ACHN (cell line): ENCODE measurements at regions not wholly inside any gene's neighbourhood (a gene's known extent, or its start where the extent isn't known, plus 50 kb on each side); places are given as distances from the start of the nearest gene placed in this dataset.

Source experiments
- DNase-seq: peaks from one replicate; pipeline ENCODE4 v3.0.0-alpha.2; 2015
- in situ Hi-C: cut with HindIII; loops from 2 replicates; pipeline ENCODE4 v1.10.0; 2017; ENCODE audit warnings: low sequenced_read_pairs, low pct_ligation_motif_present, low pct_unique_long_range_greater_than_20kb

DNA sequence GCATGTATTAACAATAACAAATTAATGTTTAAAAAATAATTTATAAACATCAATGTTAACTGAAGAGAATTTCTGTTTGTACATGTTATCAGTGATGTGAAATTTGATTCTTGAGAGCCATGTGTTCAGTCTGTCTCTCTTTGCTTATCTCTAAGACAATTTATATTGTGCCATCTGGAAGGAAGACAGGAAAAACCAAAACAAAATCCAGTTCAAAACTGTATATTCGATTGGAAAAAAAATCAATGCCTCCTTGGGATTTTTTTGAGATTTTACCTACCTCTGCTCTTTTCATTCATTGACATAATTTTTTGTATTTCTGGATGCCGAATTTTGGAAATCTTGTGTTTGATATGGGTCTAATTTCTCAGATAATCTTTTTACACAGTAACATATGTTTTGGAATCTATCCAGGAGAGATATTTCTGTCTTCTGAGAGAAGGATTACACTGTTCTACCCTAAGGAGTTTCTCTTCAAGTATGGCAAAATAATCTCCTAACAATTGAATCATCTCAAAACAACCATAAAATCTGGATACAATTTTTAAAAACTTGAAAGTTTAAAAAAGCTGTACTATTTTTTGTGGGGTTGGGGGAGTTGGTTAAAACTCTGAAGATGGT is 311.9 kb upstream of the GNAI1 start:
- in situ Hi-C loops = no loop called here

DNA sequence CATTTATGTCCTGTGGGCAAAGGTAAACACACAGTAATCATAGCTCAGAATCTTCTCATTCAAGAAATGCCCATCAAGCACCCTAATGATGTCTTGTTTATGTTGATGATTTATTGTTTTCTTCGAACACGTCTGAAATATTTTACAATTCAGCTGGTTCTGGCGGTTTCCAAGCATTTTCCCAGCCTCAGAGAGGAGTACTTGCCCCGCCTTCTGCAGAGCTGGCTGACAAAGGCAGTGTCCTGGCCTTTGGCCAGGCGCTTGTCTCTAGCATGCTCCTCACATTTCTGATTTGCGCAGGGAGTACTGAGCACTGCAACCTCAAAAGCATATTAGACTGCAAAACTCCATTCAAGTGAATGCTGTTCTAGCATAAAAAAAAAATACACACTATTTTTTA is 314.2 kb upstream of the GNAI1 start:
- no peak for DNase-seq

More for the DNA sequence above, 311.9 kb upstream of the GNAI1 start:
- DNase-seq = no peak

GRCh38 chr7:79810916-79811315 is 323.7 kb upstream of the GNAI1 start:
- DNase-seq = no peak
- in situ Hi-C loops = no loop called here

More for the DNA sequence above, 314.2 kb upstream of the GNAI1 start:
- in situ Hi-C loops = no loop called here

GRCh38 chr7:79806161-79806734 is 328.4 kb upstream of the GNAI1 start:
- in situ Hi-C loops = no loop called here
- DNase-seq = peak; percentile 55

DNA sequence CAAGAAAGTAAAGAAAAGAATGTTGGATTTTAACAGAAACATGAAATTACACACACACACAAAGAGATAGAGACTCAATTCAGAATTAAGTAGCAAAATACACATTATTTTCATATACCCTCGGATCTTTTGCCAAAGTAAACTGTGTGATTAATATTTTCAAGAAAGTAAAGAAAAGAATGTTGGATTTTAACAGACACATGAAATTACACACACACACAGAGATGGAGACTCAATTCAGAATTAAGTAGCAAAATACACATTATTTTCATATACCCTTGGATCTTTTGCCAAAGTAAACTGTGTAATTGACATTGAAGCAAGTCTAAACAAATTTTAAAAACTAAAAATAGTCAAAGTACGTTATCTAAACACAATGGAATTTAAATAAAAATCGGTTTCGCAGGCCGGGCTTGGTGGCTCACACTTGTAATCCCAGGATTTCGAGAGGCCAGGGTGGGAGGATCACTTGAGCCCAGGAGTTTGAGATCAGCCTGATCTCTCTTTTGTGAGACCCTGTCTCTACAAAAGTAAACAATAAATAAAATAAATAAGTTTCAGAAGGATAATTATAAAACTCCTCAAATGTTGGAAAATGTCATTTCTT is 337.3 kb upstream of the MAGI2 start:
- DNase-seq = no peak
- in situ Hi-C loops = no loop called here

- in situ Hi-C loops = no loop called here
Observed at GRCh38 chr7:79789584-79790345, 336.3 kb upstream of the MAGI2 start.

DNA sequence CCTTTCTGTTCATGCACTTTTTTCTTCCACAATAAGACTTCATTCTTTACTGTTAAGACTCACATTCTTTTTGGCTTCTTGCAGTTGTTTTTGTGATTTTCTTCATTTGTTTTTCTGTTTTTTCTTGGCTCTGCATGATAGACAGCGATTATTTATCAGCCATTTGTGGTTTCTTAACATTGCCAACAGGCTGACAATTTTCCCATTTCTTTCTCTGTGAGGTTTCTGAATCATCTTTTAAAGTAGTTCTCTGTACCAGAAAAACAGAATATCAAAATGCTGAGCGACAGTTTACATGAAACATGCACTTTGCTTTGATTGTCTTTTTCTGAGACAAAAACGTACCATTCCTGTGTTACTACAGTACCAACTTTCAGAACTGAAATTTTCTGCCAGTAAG is 334.2 kb upstream of the MAGI2 start:
- no peak for DNase-seq
- in situ Hi-C loops = no loop called here

More at GRCh38 chr7:79789584-79790345, 336.3 kb upstream of the MAGI2 start:
- no peak for DNase-seq

- in situ Hi-C loops = no loop called here
- no peak for DNase-seq
Observed at GRCh38 chr7:79787096-79787495, 333.6 kb upstream of the MAGI2 start.

- in situ Hi-C loops = no loop called here
- no peak for DNase-seq
Observed at GRCh38 chr7:79786187-79786586, 332.7 kb upstream of the MAGI2 start.

DNA sequence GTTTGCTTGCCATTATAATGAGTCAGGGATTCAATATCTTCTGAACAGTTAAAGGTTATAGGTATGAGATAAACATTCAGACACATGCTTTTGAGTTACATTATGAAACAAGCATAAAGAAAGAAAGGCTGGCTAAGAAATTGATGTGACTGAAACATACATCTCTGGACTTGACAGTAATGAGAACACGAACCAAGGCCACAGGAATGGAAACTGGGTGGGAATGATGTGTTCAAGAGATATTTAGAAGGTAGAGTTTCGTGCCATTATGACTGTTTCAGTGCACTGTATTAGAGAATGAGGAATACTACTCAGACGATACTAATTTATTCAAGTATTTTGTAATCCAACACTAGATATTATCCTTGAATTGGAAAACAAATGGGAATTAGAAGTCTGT is 332.1 kb upstream of the MAGI2 start:
- no peak for DNase-seq
- in situ Hi-C loops = no loop called here

DNA sequence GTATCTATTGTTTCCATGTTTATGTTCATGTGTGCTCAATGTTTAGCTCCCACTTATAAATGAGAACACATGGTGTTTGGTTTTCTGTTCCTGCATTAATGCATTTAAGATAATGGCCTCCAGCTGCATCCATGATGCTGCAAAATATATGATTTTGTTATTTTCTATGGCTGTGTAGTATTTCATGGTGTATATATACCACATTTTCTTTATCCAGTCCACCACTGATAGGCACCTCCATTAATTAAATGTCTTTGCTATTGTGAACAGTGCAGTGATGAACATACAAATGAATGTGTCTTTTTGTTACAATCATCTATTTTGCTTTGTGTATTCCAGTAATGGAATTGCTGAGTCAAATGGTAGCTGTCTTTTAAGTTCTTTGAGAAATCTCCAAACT is 329.4 kb upstream of the MAGI2 start:
- no peak for DNase-seq
- in situ Hi-C loops = no loop called here

GRCh38 chr7:79782256-79782655 is 328.8 kb upstream of the MAGI2 start:
- in situ Hi-C loops = no loop called here

DNA sequence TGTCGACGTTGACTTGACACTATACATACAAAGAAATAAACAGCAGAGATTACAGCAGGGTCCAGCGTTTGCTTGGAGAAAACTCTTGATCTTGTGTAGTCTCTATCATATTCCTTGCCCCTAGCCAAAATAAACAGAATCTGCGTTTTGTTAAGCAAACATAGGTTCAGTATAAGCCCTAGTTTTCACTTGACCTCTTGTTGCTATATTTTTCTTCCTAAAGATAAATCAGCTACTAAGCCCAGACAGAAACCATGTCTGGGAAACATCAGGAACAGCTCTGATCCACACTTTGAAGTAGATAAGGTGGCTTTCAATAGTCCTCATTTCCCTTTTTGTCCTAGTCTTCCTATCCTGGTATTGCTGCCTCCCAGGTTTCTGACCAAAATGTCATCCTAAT is 328.2 kb upstream of the MAGI2 start:
- DNase-seq = no peak
- in situ Hi-C loops = no loop called here

More at GRCh38 chr7:79782256-79782655, 328.8 kb upstream of the MAGI2 start:
- no peak for DNase-seq

DNA sequence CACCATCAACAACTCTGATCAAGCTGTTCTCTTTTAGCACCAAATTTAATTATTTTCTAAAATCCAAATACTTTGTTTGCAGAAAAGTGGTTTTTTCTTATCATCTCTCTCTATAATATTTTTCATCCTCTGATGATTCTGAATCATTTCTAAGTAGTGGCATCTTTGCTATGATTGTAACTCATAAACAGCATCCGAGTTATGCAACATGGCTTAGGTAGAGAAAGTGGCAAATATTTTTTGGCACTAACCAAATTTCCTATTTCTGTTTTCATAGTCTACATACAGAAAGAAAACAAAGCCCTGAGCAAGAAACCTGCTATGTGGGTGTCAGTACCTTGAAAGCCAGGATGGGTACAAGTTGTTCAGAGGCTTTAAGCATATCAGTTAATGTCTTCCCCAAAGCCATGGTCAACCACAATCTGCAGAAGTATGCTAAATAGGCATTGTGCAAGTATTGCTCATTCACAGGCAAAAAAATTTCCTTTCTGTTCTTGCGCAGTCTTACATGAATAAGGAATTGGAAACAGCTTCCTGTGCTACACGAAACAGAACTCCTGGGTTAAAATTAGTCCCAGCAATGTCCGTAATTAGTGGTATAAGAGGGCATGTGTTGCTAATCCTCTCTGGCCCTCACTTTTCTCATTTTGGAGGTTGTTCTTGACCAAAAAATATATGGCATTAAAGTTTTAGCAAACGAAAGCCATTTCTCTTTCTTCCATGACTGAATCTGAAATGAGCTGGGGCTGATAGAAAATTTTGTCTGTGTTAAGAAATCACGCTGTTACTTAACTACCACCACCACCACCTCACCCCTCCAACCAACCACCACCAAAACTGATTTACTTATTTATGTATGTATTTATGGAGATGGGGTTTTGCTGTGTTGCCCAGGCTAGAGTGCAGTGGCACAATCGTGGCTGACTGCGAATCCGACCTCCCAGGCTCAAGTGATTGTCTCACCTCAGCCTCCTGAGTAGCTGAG is 325.6 kb upstream of the MAGI2 start:
- DNase-seq = no peak
- in situ Hi-C loops = no loop called here

DNA sequence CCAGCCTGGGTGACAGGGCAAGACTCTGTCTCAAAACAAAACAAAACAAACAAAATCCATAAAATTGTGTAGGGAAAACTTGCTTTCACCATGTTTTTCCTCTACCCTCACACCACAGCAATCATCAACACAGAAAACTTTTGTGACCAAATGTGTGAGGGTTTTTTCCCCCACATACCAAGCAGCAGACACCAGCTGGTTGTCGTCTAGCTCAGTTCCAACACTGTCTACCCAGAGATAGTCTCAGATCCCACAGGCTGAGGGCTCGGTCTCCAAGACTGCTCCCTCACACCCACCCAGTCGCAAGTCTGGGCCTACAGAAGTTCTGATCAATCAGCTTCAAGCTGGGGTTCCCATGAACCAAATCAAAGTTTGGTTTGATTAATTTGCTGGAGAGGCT is 322.4 kb upstream of the MAGI2 start:
- no peak for DNase-seq
- in situ Hi-C loops = no loop called here

DNA sequence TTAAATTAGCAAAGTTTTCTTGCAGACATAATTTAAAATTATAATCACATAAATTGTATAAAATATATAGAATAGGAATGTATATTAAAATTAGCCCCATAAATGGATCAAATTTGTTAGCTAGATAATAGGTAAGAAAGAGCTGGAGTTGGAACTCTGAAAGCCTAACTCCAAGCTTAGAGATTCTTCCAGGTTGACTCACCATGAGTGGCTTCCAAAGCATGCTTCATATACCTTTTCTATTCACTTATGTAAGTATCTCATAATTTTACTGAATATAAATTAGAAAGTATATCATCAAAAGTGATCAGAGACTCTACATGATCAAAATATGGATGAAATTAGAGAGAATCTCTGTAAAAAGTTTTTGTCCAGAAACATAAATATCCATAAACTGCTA is 320.7 kb upstream of the MAGI2 start:
- in situ Hi-C loops = no loop called here
- peak; percentile 8 for DNase-seq

GRCh38 chr7:79770970-79771369 is 317.5 kb upstream of the MAGI2 start:
- DNase-seq = no peak
- in situ Hi-C loops = no loop called here

GRCh38 chr7:79770063-79770462 is 316.6 kb upstream of the MAGI2 start:
- in situ Hi-C loops = no loop called here
- no peak for DNase-seq
